HG03521 (cell line): ENCODE measurements at regions not wholly inside any gene's neighbourhood (a gene's known extent, or its start where the extent isn't known, plus 50 kb on each side); places are given as distances from the start of the nearest gene placed in this dataset.

Experiments used
- ATAC-seq: cut with Tn5 transposase; IDR thresholded peaks from one replicate; pipeline ENCODE4 v1.9.1; 2021; ENCODE audit warnings: mild to moderate bottlenecking, moderate library complexity; ENCODE audit not compliant: unreplicated experiment

DNA sequence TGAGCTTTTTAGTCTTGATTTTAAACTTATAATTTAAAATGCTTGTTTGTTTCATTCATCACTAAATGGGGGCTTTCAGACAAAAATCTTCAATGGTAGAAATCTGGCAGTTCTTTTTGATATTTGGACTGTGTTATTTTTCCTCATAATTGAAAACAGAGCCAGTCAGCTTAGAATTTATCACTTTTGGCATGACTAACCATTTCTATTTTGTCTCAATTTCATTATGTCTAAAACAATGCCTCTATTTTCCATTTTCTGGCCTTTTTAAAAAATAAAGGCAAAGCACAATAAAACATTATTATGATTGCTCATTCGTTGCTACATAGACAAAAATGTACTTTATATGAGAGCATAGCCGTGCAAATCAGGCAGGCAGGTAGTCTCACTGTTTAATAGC, 434.5 kb downstream of the XIRP2 start:
- no peak for ATAC-seq

DNA sequence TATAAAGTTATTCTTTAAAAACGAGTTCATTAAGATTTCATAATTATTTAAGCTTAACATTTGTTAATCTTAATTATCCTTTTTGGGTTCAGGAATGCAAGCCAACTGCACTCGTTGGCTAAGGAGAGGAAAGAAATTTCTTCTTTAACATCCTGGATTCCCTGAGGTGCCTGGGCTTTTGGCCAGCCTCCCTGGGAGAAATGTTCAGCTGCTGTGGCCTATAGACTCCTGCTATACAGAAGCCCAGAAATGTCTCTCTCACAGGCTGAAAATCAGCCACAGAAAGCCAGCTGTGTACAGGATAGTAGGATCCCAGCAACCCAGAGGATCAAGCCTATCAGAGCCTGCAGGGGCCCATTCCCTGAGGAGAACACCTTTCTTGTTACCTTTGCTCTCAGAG, 430.3 kb downstream of the XIRP2 start:
- no peak for ATAC-seq

DNA sequence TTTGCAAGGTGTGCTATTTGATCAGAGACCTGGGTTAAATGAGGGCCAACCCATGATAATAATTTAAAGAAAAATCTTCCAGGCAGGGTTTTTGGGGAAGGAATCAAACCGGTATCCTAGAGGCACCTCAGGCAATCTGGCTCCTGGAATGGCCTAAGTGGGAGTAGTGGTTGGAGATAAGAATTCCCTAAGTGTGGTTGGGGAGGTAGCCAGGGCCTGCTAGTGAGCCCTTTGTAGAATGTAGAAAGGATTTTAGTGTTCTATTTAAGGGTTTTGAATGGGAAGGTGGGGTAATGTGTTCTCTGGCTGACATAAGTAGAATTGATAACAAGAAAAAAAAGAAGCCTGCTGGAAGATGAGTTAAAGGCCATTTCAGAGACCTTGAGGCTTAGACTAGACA, 422.2 kb downstream of the XIRP2 start:
- no peak for ATAC-seq
